PC-9 (cell line): ENCODE measurements at regions not wholly inside any gene's neighbourhood (a gene's known extent, or its start where the extent isn't known, plus 50 kb on each side); places are given as distances from the start of the nearest gene placed in this dataset.

Experiments
- EZH2 ChIP-seq: fragments of 200-600 bp; sonication (generic); IDR thresholded peaks from 2 replicates; pipeline ENCODE4 v1.8.0; 2017; ENCODE audit warnings: antibody characterized with exemption, low read depth
- TF ChIP-seq, protein P1 (sequence below): fragments of 200-600 bp; sonication (generic); conservative IDR thresholded peaks from 2 replicates; pipeline ENCODE4 v1.6.1; 2017; ENCODE audit warnings: mixed run types, antibody characterized with exemption, mild to moderate bottlenecking, moderate library complexity

DNA sequence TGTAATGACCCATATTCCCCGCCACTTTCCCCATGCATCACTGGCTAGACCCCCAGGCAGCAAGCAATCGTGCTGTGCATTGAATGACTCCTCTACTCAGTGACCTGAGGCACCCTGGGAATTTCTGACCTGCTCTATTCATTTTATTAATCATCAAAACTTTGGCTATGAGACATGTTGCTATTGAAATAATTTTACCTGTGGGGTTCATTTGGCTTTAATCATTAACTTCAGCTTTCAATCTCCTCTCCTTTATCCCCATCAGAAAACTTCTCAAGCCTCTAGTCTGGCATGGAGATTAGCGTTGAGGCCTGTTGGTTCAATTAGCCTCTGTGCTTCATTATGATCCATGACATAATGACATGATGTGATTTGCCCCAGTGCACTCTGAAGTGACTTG, 429.0 kb downstream of the ZNF608 start:
- TF ChIP-seq, protein P1, sequence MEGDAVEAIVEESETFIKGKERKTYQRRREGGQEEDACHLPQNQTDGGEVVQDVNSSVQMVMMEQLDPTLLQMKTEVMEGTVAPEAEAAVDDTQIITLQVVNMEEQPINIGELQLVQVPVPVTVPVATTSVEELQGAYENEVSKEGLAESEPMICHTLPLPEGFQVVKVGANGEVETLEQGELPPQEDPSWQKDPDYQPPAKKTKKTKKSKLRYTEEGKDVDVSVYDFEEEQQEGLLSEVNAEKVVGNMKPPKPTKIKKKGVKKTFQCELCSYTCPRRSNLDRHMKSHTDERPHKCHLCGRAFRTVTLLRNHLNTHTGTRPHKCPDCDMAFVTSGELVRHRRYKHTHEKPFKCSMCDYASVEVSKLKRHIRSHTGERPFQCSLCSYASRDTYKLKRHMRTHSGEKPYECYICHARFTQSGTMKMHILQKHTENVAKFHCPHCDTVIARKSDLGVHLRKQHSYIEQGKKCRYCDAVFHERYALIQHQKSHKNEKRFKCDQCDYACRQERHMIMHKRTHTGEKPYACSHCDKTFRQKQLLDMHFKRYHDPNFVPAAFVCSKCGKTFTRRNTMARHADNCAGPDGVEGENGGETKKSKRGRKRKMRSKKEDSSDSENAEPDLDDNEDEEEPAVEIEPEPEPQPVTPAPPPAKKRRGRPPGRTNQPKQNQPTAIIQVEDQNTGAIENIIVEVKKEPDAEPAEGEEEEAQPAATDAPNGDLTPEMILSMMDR, result no peak
- TF ChIP-seq EZH2, result no peak
